ENCODE measurements at regions not wholly inside any gene's neighbourhood (a gene's known extent, or its start where the extent isn't known, plus 50 kb on each side); places are given as distances from the start of the nearest gene placed in this dataset.
"Not testable (repeated sequence)": the region's sequence is repeated elsewhere in the genome, so short reads cannot be mapped to it uniquely, and the experiment has no call there.

DNA sequence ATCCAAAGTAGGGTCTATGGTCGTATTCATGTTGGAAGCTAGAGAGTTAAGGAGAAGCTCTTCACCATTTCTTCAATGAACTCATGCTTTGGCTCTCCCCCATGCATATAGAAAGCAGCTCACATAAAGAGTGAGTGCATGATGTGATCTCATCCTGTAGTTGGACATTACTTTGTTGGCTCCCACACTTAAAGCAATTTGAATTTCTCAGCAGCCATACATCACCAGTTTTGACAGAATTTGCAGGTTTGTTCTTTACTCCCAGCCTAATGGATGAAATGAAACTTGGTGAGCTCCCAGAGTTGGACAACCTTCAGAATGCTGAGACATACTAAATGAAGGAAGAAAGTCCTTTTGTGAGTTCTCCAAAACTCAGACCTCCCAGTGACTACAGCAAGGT is 613.5 kb downstream of the IQCM start:
- DNase-seq = no peak

DNA sequence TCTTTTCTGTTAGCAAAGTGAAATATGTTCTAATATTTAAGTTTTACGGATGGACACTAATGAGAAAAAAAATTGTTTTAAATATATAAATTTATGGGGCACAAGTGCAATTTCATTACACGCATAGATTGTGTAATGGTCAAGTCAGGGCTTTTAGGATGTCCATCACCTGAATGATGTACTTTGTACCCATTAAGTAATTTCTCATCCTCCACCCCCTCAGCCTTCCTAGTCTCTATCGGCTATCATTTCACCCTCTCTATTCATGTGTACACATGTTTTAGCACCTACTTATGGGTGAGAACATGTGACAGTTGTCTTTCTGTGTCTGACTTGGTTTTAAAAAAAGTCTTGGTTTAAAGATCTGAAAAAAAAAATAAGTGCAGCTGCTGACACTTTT is 616.0 kb downstream of the IQCM start:
- no peak for DNase-seq

DNA sequence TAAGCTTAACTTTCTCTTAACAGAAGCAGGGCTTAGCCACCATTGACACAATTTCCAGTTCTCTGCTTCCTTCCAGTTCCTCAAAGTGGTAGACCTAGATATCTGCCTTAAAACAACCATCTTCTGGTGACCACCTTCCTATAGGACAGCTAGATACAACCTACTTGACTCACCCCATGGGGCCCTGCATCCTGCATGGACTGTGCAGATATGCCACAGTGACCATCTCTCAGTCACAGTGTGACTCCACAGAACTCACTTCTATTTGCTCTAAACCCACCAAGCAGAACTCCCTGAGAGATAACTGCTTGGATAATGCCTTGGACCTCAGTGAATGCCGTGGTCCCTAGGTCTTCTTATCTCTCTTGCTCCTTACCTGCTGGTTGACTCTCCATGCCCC is 621.6 kb downstream of the IQCM start:
- no peak for DNase-seq

DNA sequence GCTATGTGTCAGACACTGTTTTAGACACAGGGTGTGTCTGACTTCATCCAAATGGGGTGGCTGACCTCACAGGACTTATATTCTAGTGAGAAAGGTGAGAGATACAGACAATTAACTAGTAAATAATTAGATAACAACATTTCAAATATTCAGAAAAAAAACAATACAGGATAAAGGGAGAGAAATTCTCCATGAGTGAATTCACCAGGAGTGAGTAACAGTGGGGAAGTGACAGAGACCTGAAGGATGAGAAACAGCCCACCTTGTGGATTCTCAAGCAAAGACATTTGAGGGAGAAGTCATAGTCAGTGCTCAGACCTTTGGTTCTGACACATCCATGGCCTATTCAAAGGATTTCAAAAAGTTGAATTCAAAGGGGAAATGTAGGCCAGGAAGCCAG is 627.9 kb downstream of the IQCM start:
- no peak for DNase-seq

DNA sequence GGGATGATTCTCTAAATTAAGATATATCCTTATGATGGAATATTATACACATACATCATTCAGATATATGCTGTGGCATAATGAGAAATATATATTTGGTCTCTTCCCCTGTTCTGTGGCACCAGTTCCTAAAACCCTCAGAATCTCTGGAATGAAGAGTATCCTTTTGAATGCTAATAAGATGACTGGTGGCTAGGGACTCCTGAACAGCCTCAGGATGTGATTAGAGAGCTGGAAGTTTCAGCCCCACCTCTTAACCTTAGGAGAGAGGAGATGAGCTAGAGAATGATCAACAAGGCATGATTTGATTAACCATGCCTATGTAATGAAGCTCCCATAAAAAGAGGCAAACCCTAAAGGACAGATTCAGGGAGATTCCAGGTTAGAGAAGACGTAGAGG is 632.0 kb downstream of the IQCM start:
- no peak for DNase-seq

DNA sequence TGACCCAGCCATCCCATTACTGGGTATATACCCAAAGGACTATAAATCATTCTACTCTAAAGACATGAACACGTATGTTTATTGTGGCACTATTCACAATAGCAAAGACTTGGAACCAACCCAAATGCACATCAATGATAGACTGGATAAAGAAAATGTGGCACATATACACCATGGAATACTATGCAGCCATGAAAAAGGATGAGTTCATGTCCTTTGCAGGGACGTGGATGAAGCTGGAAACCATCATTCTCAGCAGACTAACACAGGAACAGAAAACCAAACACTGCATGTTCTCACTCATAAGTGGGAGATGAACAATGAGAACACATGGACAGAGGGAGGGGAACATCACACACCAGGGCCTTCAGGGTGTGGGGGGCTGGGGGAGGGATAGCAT is 634.2 kb downstream of the IQCM start:
- not testable (repeated sequence) for DNase-seq

DNA sequence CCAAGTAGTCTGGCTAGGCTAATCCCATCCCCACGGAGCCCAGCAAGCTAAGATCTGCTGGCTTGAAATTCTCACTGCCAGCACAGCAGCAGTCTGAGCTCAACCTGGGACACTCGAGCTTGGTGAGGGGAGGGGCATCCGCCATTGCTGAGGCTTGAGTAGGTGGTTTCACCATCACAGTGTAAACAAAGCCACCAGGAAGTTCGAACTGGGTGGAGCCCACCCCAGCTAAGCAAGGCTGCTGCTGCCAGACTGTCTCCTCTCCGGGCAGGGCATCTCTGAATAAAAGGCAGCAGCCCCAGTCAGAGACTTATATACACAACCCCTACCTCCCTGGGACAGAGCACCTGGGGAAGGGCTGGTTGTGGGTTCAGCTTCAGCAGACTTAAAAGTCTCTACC is 639.6 kb downstream of the IQCM start:
- no peak for DNase-seq

DNA sequence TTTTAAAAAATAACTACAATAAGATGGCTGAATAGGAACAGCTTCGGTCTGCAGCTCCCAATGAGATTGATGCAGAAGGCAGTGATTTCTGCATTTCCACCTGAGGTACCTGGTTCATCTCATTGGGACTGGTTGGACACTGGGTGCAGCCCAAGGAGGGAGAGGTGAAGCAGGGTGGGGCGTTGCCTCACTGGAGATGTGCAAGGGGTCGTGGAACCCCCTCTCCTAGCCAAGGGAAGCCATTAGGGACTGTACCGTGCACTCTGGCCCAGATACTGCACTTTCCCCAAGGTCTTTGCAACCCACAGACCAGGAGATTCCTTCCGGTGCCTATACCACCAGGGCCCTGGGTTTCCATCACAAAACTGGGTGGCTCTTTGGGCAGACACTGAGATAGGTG is 640.1 kb downstream of the IQCM start:
- no peak for DNase-seq

DNA sequence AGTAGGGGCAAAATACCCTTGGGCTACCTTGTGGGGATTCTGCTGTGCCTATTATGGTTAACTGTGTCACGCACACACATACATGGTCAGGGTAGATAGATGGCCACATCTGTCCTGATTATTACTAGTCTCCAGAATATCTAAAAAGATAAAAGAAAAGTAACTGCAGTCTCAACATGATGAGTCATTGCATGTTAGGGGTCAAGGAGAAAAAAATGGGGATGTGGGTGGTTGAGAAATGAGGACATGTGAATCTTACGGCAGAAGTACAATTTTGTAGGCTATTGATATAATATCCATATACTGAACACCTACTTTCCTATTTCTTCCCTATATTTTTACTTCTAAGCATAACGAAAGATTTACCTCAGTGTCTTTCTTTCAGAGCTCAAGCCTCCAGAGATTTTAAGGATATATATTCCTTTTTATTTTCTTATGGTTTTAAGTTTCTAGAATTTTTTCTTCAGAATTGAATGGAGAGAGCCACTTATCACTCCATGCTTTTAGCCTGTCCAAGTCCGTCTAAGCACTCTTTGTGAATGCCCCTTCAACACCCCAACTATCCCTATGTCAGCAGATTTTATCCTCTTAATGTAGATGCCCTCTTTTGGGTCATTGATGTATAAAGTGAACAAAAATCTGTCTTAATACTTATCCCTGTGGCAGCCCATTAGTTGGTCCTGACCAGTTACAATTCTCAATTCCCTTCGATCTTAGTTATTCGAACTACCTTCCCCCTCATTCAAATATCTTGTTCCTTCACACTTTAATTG is 642.2 kb downstream of the IQCM start:
- DNase-seq = no peak

DNA sequence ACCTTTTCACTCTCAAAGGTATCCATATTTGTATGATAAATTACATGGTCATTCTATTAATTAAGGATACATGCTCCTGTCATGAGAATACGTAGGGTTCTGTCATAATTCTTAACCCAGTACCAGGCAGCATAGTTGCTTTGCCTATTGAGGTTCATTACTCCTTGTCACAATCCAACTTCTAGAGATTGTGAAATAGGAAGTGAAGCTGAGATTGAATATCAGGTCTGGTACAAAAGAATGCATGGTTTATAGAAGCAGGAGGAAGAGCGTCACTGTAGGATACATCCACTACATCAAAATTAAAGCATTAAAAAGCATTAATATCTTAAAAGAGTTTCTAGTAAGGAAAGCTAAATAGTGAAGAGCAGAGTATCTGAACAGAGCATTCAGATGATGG is 647.0 kb downstream of the IQCM start:
- no peak for DNase-seq

DNA sequence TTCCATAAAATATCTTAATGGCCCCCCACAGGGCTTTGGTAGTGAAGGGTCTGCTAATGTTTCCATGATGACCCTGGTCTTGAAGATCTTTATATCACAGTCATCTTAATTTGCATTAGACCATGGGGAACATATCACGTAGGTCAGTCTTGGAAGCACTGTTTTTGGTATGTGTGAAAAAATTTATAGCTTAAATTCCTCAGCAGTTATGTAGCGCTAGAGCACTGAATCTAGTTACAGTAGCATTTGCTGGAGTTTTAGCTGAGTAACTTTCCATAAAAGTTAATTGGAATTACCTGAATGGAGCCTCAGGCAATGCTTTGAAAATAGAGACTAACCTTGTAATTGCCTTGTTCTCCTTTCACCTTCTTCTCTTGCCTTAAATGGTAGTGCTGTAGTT is 648.8 kb downstream of the IQCM start:
- no peak for DNase-seq

DNA sequence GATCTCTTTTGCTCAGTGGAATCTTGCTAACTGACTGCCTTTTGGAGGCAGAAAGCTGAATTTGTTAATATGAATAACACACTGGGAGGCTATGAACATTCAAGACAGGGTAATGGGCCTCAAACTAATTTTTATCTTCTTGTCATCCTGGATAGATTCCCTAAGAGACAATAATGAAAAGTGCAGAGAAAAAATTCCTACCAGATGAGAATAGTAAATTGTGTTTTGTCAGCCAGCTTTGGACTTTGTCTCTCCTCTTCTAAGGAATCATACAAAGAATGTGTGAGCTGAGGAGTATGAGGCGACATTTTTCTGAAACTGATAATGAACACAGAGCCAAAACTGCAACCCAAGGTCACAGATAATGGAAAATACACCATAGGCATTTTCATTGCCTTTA is 649.3 kb downstream of the IQCM start:
- DNase-seq = no peak

DNA sequence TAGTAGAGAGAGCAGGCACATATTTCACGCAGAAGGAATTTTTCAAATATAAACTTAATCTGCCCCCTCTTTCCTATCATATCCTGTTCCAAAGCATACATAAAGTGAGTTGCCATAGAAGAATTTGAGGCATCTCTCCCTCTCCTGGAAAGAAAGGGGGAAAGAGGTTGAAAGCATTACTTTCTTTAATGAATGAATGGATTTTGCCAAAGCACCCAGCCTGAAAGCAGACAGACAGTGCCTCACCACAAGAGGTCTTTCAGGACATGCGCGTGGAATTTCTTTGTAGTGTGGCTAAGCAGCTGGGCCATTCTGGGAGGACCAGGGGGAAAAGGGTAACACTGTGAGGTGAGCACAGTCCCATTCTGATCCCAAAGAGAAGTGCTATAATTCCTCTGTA is 651.4 kb downstream of the IQCM start:
- no peak for DNase-seq

DNA sequence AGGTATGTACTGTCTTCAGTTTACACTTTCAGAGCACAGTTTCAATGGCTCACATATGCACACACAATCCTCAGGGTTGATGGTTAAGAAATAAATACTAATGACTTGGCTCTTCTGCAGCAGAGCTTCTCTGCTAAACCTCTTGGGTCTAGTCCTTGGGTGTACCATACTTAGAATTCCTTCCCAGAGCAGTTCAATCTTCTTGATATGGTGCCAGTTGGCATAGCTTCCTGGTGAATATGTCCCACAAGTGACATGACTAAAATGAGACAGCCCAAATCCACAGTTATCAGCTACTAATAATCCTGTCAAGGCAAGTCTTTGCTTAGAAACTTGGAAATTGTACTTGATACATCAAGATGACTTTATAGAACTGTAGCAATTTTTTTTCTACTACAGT is 654.4 kb downstream of the IQCM start:
- no peak for DNase-seq

DNA sequence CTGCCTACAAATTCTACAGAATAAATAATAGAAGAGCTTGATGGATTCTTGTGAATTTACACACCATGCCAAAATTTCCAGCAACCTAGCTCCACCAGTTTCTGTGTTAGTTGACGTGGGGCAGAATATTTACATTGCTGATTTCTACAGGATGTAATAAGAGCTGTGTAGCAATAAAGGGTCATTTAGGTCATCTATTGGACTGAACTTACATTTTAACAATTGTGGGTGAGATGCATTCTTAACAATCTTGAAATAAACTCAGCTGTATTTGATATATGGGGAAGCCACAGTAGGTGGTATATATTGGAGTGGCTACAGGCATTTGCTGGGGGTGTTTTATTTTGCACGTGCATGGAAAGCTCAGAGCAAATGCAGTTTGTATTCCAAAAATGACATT is 655.3 kb downstream of the IQCM start:
- no peak for DNase-seq

DNA sequence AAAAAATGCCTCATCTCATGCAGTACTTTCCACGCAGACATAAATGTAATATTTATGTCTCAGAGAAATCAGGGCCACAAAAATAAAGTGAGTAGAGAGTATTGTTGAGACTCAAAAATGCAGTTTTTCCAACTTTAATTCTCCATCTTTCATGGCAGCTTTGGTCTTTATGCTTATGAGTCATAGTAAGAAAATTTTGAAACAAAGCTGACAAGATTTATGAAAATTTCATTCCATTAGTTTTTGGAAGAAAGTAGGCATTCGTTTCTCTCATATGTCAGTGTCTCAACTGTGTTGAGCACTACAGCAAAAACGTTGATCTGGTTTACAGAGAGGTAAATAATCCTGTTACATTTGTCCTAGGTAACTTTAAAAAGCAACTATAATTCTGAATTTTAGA is 656.8 kb downstream of the IQCM start:
- DNase-seq = no peak

DNA sequence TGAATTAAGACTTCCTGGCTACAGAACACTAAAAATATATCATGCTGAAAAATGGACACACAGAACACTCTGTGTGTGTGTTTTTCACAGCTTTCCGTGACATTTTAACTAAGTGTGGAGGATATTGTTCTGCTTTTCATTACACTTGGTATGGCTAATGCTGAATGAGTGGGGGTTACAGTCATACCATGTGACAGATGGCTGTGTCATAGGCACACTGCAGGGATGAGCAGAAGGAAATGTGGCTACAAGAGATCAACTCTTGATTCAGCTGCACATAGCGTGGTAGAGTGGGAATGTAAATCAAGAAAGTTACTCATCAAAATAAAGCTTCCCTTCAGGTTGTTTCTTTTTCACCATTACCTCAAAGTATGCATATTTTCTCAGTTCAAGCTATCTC is 669.8 kb downstream of the IQCM start:
- no peak for DNase-seq

DNA sequence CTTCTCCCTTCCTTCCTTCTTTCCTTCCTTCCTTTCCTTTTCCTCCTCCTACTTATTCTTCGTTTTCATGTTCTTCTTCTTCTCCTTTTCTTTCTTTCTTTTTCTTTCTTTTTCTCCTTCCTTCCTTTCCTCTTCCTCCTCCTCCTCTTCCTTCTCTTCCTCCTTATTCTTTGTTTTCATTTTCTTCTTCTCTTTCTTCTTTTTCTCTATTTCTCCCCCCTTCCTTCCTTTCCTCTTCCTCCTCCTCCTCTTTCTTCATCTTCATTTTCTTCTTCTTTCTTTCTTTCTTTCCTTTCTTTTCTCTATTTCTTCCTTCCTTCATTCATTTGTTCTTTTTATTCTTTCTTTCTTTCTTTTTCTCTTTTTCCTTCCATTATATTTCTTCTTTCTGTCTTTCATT is 671.6 kb downstream of the IQCM start:
- no peak for DNase-seq

DNA sequence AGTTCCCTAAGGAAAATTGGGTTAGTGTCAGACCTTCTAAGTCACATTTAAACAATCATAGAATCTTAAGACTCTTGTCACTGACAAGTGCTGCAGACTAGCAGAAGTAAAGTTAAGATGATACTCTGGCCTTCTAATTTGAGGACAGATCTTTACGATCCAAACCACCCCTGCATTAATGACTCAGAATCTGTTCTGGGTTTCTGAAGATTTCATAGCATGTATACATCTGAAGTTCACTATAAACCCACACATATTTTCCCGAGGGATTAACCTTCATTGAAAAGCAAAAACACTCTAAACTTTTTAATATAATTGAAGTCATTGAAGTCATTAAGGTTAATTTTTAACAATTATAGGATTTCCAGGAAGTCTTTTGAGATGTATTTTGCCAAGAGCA is 674.3 kb downstream of the IQCM start:
- no peak for DNase-seq

DNA sequence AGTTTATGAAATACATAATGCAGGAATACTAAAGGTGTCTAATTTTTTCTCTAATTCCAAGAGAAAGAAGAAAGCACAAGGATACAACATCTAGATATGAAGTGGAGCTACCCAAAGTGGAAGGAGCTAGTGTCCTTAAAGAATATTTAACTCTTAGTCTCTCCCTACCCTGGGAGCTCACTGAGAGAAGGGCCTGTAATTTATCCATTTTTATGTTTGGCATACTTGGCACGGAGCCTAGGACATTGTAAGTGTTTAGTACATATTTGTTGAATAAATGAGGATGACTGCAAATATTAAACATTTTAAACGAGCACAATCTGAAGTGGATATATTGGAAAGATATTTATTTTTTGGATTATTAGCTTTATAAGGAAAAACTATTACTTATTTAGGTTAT is 674.8 kb downstream of the IQCM start:
- no peak for DNase-seq

DNA sequence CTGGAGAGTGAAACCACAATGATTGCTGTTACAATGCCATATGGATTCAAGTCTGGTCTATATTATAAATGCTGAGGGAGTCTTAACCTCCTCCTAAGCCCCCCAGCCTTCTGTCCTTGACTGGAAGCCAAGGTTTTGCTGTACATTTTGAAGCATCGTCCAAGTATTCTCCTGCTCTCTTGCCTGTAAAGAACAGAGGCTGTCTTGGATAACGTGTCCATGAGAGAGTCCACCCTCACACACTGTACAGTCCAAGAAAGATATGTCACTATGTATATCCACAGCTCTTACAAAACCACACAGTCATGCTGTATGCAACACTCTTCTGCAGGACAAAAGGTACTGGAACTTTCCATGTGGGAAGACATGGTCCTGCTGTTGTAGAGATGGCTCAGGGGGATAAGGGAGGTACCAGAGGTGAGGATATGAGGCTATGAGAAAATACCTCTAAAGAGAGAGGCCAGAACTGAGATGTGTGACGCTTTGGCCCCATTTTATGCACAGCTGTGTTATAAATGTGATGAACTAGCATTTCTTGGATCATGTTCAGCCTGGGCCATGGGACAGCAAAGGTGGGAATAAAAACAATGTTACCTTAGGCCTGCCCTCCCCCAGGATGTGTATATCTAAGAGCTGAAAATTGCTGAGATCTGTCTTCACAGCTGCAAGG is 678.6 kb downstream of the IQCM start:
- DNase-seq = no peak

DNA sequence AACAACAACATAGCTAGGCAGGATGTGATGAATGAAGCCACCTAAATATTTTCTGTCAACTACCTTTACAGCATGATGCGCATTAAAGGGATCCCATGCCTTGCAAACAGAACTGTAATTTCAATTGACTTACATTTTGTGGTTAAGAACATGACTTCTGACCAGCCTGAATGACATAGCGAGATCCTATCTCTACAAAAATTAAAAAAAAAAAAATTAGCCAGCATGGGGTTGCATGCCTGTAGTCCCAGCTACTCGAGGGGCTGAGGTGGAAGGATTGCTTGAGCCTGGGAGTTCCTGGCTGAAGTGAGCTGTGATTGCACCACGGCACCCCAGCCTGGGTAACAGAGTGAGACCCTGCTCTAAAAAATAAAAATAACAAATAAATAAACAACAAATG is 680.6 kb downstream of the IQCM start:
- DNase-seq = no peak

DNA sequence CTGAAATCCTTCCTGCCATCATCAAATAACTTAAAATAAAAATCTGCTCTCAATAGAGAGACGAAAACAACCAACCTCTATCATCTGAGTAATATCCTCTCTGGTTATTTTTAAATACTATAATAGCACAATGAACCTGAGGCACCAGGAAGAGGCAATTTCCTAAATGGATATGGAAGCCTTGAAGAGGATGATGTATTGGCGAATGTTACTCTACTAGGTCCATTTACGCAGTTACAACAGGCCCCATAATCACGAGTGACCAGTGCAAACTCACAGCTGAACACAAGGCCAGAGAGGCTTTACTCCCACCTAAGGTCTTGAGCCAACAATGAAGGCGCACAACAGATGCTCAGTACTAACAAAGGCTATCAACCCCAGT is 678.8 kb upstream of the NR3C2 start:
- DNase-seq = no peak

DNA sequence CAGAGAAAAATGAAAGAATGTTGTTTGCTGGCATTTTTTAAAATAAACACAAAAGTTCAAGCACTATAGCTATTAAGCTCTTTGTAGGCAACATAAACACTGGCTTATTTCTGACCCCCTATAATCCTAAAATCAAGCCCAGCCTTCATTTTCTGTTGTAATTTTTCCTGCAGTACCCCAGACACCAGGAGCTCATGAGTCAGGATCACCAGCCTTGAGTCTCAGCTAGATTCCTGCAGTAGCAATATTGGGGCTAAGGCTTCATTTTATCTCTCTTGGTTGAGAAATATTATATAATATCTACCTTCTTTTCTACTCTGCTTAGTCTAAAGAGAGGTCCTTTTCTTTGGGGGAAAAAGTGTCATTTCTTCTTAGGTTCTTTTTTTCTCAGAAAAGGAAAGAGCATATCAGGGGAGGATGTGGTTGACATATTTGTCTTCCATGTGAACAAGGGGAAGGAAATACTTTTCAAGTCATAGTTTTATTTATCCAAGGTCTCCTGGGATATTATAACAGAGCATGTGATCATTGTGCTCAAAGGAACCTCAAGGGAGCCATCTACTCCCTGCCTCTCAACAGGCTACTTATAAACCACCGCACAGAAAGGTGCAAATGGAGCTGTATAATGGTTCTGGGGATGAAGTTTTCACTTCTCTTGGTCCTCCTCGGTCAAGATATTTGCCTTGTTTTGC is 678.3 kb upstream of the NR3C2 start:
- no peak for DNase-seq

DNA sequence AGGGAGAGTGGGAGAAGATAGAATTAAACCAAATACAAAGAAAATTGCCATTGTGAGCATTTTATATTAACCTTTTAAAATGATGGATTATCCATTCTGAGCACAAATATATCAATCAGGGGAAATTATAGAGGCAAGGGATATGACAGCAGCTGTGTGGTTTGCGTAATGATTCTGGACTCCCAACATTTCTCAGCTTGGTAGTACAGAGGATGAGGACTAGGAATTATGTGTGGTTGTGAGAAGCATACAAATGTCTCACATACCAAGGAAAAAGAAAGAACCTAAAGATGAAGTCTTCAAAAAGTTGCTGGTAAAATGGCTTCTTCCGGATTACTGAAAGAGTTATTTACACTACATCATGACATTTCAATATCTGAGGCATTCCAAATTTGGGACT is 674.6 kb upstream of the NR3C2 start:
- no peak for DNase-seq
